Suprapubic skin (tissue), 4 donors: ENCODE measurements at regions not wholly inside any gene's neighbourhood (a gene's known extent, or its start where the extent isn't known, plus 50 kb on each side); places are given as distances from the start of the nearest gene placed in this dataset.
A peak's percentile ranks its signal among the peaks of the same experiment; 100 is the strongest.

Source experiments
- DNase-seq, 2 donors: peaks; one replicate each; pipeline ENCODE4 v3.0.0-alpha.2; 2019; ENCODE audit warnings: low spot score in 2 of 2
- H3K27ac ChIP-seq: fragments of 200-600 bp; sonication (generic); one replicate; pipeline ENCODE4 v1.5.1; 2019
- H3K27me3 ChIP-seq: fragments of 200-600 bp; sonication (generic); one replicate; pipeline ENCODE4 v1.5.1; 2019
- H3K36me3 ChIP-seq: fragments of 200-600 bp; sonication (generic); one replicate; pipeline ENCODE4 v1.5.1; 2019
- H3K4me1 ChIP-seq: fragments of 200-600 bp; sonication (generic); one replicate; pipeline ENCODE4 v1.5.1; 2019
- H3K4me3 ChIP-seq: fragments of 200-600 bp; sonication (generic); one replicate; pipeline ENCODE4 v1.5.1; 2019; ENCODE audit warnings: mild to moderate bottlenecking
- H3K9me3 ChIP-seq: fragments of 200-600 bp; sonication (generic); one replicate; pipeline ENCODE4 v1.5.1; 2019
- CTCF ChIP-seq, 2 donors: fragments of 200-600 bp in 1 of 2; fragments of 450-650 bp in 1 of 2; sonication (generic) in 1 of 2; IDR thresholded peaks; one replicate each; pipeline ENCODE4 v1.5.1; 2016 to 2019; ENCODE audit warnings: antibody characterized with exemption in 2 of 2, mild to moderate bottlenecking in 1 of 2, moderate library complexity in 1 of 2
- EP300 ChIP-seq: sonication (generic); formaldehyde crosslinking; IDR thresholded peaks from one replicate; pipeline ENCODE4 v1.6.1; 2017; ENCODE audit warnings: antibody characterized with exemption
- POLR2A ChIP-seq, 2 donors: fragments of 450-650 bp; IDR thresholded peaks; one replicate each; pipeline ENCODE4 v1.6.1; 2017; ENCODE audit warnings: antibody characterized with exemption in 2 of 2, mild to moderate bottlenecking in 2 of 2, moderate library complexity in 2 of 2
- POLR2AphosphoS5 ChIP-seq, 3 donors: sonication (generic); formaldehyde crosslinking; IDR thresholded peaks; one replicate each; pipeline ENCODE4 v1.6.1; 2017; ENCODE audit warnings: antibody characterized with exemption in 3 of 3
- WGBS: methylation state at CpG from one replicate; pipeline ENCODE4 v1.1.5; 2018; 5-methylcytosine and 5-hydroxymethylcytosine counted together

- Histone ChIP-seq H3K27me3 (no peaks in the 10 kb centered on the region), H3K4me1 (peaks cover 21% of the 10 kb centered on the region), H3K36me3 (no peaks in the 10 kb centered on the region), H3K9me3 (no peaks in the 10 kb centered on the region), H3K4me3 (no peak overlapping the region), H3K27ac (no peak overlapping the region)
- 60% methylated on average over 6 of the region's 6 CpGs for WGBS
- TF ChIP-seq CTCF (IDR thresholded peaks at IDR 0.05) (no peak), POLR2A (IDR thresholded peaks at IDR 0.05) (no peak), EP300 (no peak), POLR2AphosphoS5 (IDR thresholded peaks at IDR 0.05) (no peak)
- peak in 1 of 2 donors; percentile 14 for DNase-seq
These were observed 53.1 kb upstream of the CTPS1 start for GRCh38 chr1:40926441-40926840.

GRCh38 chr1:40927781-40928180 is 51.7 kb upstream of the CTPS1 start:
- no peaks in the 10 kb centered on the region for H3K36me3 ChIP-seq
- no peak overlapping the region for H3K4me3 ChIP-seq
- no peak for DNase-seq
- no peaks in the 10 kb centered on the region for H3K9me3 ChIP-seq
- WGBS, result 95% methylated on average over 4 of the region's 4 CpGs
- no peak overlapping the region for H3K27ac ChIP-seq
- H3K27me3 ChIP-seq, result no peaks in the 10 kb centered on the region
- TF ChIP-seq EP300 (no peak), CTCF (IDR thresholded peaks at IDR 0.05) (no peak), POLR2AphosphoS5 (IDR thresholded peaks at IDR 0.05) (no peak), POLR2A (IDR thresholded peaks at IDR 0.05) (no peak)
- H3K4me1 ChIP-seq, result peaks cover 32% of the 10 kb centered on the region

GRCh38 chr1:40928699-40929098 is 50.8 kb upstream of the CTPS1 start:
- Histone ChIP-seq H3K4me3 (no peak overlapping the region), H3K27me3 (no peaks in the 10 kb centered on the region), H3K4me1 (peaks cover 26% of the 10 kb centered on the region), H3K9me3 (no peaks in the 10 kb centered on the region), H3K36me3 (no peaks in the 10 kb centered on the region), H3K27ac (no peak overlapping the region)
- no peak for DNase-seq
- no peak for TF ChIP-seq CTCF (IDR thresholded peaks at IDR 0.05)
- no peak for TF ChIP-seq POLR2AphosphoS5 (IDR thresholded peaks at IDR 0.05)
- 94% methylated on average over 2 of the region's 2 CpGs for WGBS

GRCh38 chr1:40929155-40929554 is 50.3 kb upstream of the CTPS1 start:
- peaks cover 25% of the 10 kb centered on the region for H3K4me1 ChIP-seq
- H3K4me3 ChIP-seq, result no peak overlapping the region
- H3K27me3 ChIP-seq, result no peaks in the 10 kb centered on the region
- TF ChIP-seq POLR2A (IDR thresholded peaks at IDR 0.05), result no peak
- no peak for TF ChIP-seq EP300
- no peak for TF ChIP-seq CTCF (IDR thresholded peaks at IDR 0.05)
- no peak for DNase-seq
- H3K36me3 ChIP-seq, result no peaks in the 10 kb centered on the region
- no peak overlapping the region for H3K27ac ChIP-seq
- 86% methylated on average over 1 of the region's 1 CpG for WGBS
- H3K9me3 ChIP-seq, result no peaks in the 10 kb centered on the region
